Transverse colon (tissue), 4 donors: ENCODE measurements at regions not wholly inside any gene's neighbourhood (a gene's known extent, or its start where the extent isn't known, plus 50 kb on each side); places are given as distances from the start of the nearest gene placed in this dataset.

Source experiments
- POLR2AphosphoS5 ChIP-seq, 3 donors: sonication (generic); formaldehyde crosslinking; IDR thresholded peaks; one replicate each; pipeline ENCODE4 v1.6.1; 2016; ENCODE audit warnings: antibody characterized with exemption in 3 of 3
- TF ChIP-seq, protein P1 (sequence below), 5 experiments: fragments of 200-600 bp in 3 of 5; fragments of 450-650 bp in 2 of 5; sonication (generic) in 3 of 5; IDR thresholded peaks; 1 replicate in 2 of 5; 2 replicates in 3 of 5; pipeline ENCODE4 v1.5.1; 2016 to 2017; ENCODE audit warnings: antibody characterized with exemption in 5 of 5, inconsistent platforms in 3 of 5, mild to moderate bottlenecking in 2 of 5, moderate library complexity in 1 of 5

DNA sequence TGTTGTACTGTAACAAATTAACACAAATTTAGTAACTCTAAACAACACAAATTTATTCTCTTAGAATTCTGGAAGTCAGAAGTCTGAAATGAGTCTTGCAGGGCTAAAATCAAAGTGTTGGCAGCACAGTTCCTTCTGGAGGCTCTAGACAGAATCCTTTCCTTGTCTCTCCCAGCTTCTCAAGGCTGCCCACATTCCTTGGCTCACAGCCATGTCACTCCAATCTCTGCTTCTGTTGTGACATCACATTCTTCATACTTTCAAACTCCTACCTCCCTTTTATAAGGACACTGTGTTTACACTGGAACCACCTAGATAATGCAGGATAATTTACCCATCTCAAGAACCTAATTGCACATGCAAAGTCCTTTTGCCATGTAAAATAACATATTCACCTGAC is 225.0 kb upstream of the PRMT6 start:
- no peak for TF ChIP-seq POLR2AphosphoS5 (IDR thresholded peaks at IDR 0.05)
- TF ChIP-seq, protein P1, sequence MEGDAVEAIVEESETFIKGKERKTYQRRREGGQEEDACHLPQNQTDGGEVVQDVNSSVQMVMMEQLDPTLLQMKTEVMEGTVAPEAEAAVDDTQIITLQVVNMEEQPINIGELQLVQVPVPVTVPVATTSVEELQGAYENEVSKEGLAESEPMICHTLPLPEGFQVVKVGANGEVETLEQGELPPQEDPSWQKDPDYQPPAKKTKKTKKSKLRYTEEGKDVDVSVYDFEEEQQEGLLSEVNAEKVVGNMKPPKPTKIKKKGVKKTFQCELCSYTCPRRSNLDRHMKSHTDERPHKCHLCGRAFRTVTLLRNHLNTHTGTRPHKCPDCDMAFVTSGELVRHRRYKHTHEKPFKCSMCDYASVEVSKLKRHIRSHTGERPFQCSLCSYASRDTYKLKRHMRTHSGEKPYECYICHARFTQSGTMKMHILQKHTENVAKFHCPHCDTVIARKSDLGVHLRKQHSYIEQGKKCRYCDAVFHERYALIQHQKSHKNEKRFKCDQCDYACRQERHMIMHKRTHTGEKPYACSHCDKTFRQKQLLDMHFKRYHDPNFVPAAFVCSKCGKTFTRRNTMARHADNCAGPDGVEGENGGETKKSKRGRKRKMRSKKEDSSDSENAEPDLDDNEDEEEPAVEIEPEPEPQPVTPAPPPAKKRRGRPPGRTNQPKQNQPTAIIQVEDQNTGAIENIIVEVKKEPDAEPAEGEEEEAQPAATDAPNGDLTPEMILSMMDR (IDR thresholded peaks at IDR 0.05) = no peak
